ENCODE measurements at regions not wholly inside any gene's neighbourhood (a gene's known extent, or its start where the extent isn't known, plus 50 kb on each side); places are given as distances from the start of the nearest gene placed in this dataset.

DNA sequence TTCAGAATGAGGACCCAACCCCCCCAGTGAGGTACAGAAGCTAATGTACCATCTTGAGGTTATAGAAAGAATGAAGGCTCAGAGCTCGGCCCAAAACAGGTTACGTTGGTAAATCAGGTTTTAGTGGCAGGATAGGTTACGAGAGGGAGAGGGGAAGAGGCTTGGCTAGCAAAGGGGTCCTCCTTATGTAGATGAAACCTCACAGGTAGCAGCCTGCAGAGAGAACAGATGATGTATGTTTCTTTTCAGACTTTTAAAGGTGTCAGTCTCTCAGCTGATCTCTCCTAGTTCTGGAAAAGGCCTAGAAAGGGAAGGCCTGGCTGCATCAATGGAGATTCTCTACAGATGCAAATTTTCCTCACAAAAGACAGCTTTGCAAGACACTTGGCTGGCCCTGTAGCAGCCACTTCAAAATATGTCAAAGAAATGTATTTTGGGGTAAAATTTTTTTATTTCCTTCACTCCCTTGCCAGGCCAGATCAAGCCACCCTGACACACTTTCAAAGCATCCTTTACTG is 71.7 kb upstream of the CPSF6 start:
- H3K27ac Mint-ChIP-seq (ENCODE audit: unreplicated experiment), result no peak overlapping the region
- DNase-seq (ENCODE audit: low spot score), result no peak
- H3K36me3 Mint-ChIP-seq (ENCODE audit: low read depth), result no peaks in the 10 kb centered on the region
- H3K4me1 Mint-ChIP-seq (ENCODE audit: low read depth), result no peaks in the 10 kb centered on the region
- H3K9me3 Mint-ChIP-seq (ENCODE audit: low read depth), result no peaks in the 10 kb centered on the region
- peaks cover 1% of the 10 kb centered on the region for H3K27me3 Mint-ChIP-seq (ENCODE audit: low read depth)
- H3K4me3 Mint-ChIP-seq (ENCODE audit: unreplicated experiment), result no peak overlapping the region
- no peak for TF ChIP-seq CTCF (IDR thresholded peaks at IDR 0.05)

GRCh38 chr12:69168363-69168762 is 71.0 kb upstream of the CPSF6 start:
- Mint-ChIP-seq H3K36me3 (ENCODE audit: low read depth) (no peaks in the 10 kb centered on the region), H3K4me3 (ENCODE audit: unreplicated experiment) (no peak overlapping the region), H3K9me3 (ENCODE audit: low read depth) (no peaks in the 10 kb centered on the region), H3K27me3 (ENCODE audit: low read depth) (peaks cover 1% of the 10 kb centered on the region), H3K27ac (ENCODE audit: unreplicated experiment) (no peak overlapping the region), H3K4me1 (ENCODE audit: low read depth) (no peaks in the 10 kb centered on the region)
- DNase-seq (ENCODE audit: low spot score), result no peak
- TF ChIP-seq CTCF (IDR thresholded peaks at IDR 0.05), result no peak

GRCh38 chr12:69168828-69169227 is 70.5 kb upstream of the CPSF6 start:
- no peaks in the 10 kb centered on the region for H3K4me1 Mint-ChIP-seq (ENCODE audit: low read depth)
- H3K36me3 Mint-ChIP-seq (ENCODE audit: low read depth), result no peaks in the 10 kb centered on the region
- peaks cover 1% of the 10 kb centered on the region for H3K27me3 Mint-ChIP-seq (ENCODE audit: low read depth)
- no peaks in the 10 kb centered on the region for H3K9me3 Mint-ChIP-seq (ENCODE audit: low read depth)
- DNase-seq (ENCODE audit: low spot score), result no peak
- H3K4me3 Mint-ChIP-seq (ENCODE audit: unreplicated experiment), result no peak overlapping the region
- no peak for TF ChIP-seq CTCF (IDR thresholded peaks at IDR 0.05)
- no peak overlapping the region for H3K27ac Mint-ChIP-seq (ENCODE audit: unreplicated experiment)

- peaks cover 1% of the 10 kb centered on the region for H3K27me3 Mint-ChIP-seq (ENCODE audit: low read depth)
- H3K4me3 Mint-ChIP-seq (ENCODE audit: unreplicated experiment), result no peak overlapping the region
- no peak for DNase-seq (ENCODE audit: low spot score)
- H3K36me3 Mint-ChIP-seq (ENCODE audit: low read depth), result no peaks in the 10 kb centered on the region
- H3K27ac Mint-ChIP-seq (ENCODE audit: unreplicated experiment), result no peak overlapping the region
- TF ChIP-seq CTCF (IDR thresholded peaks at IDR 0.05), result no peak
- H3K9me3 Mint-ChIP-seq (ENCODE audit: low read depth), result no peaks in the 10 kb centered on the region
- no peaks in the 10 kb centered on the region for H3K4me1 Mint-ChIP-seq (ENCODE audit: low read depth)
These were observed 69.1 kb upstream of the CPSF6 start for GRCh38 chr12:69170293-69170692.

DNA sequence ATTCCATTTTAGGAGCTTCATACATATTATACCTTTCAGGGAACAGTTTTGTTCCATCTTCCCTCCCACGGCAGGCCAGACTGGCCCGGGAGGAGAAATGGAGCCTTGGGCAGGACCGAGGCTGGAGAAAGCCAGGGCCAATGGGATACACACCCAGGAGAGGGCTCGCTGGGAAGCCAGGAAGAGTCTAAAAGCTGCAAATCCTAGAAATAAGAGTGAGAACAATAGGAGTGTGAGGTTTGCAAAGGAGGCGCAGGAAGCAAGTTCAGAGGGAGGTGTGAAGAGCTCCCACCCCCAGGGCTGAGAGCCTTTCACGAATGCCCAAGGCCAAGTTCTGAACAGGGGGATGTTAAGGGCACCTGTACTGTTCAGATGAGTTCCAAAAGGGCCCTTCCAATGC is 67.5 kb upstream of the CPSF6 start:
- Mint-ChIP-seq H3K9me3 (ENCODE audit: low read depth) (peaks cover 10% of the 10 kb centered on the region), H3K27ac (ENCODE audit: unreplicated experiment) (no peak overlapping the region), H3K27me3 (ENCODE audit: low read depth) (peaks cover 1% of the 10 kb centered on the region), H3K4me3 (ENCODE audit: unreplicated experiment) (no peak overlapping the region), H3K36me3 (ENCODE audit: low read depth) (no peaks in the 10 kb centered on the region), H3K4me1 (ENCODE audit: low read depth) (no peaks in the 10 kb centered on the region)
- no peak for TF ChIP-seq CTCF (IDR thresholded peaks at IDR 0.05)
- DNase-seq (ENCODE audit: low spot score), result no peak
